Upper lobe of right lung (tissue), 1 donor: ENCODE measurements at regions not wholly inside any gene's neighbourhood (a gene's known extent, or its start where the extent isn't known, plus 50 kb on each side); places are given as distances from the start of the nearest gene placed in this dataset.

Experiments used
- ATAC-seq: fragments of 200-7000 bp; cut with Tn5 transposase; one replicate; pipeline ENCODE4 v1.9.1; 2020; ENCODE audit warnings: mild to moderate bottlenecking, moderate library complexity
- DNase-seq: peaks from one replicate; pipeline ENCODE4 v3.0.0-alpha.2; 2020
- H3K27ac ChIP-seq: fragments of 200-600 bp; one replicate; pipeline ENCODE4 v1.8.0; 2022
- H3K27me3 ChIP-seq: fragments of 200-600 bp; one replicate; pipeline ENCODE4 v1.8.0; 2022; ENCODE audit warnings: mild to moderate bottlenecking
- H3K36me3 ChIP-seq: fragments of 200-600 bp; one replicate; pipeline ENCODE4 v1.8.0; 2022
- H3K4me1 ChIP-seq: fragments of 200-600 bp; one replicate; pipeline ENCODE4 v1.8.0; 2022
- H3K4me3 ChIP-seq: fragments of 200-600 bp; one replicate; pipeline ENCODE4 v1.8.0; 2022; ENCODE audit warnings: mild to moderate bottlenecking
- H3K9me3 ChIP-seq: fragments of 200-600 bp; one replicate; pipeline ENCODE4 v1.8.0; 2022
- CTCF ChIP-seq: fragments of 200-600 bp; IDR thresholded peaks from one replicate; pipeline ENCODE4 v1.8.0; 2022; ENCODE audit warnings: antibody characterized with exemption
- intact Hi-C: fragments of 100-400 bp; cut with DNase I; formaldehyde crosslinking; loops from one replicate; pipeline ENCODE4 v1.11.0; 2022
- donor health status: DM: no; HTN: yes; CAD: no; lungs with severe emphysema.

GRCh38 chr20:39528436-39528835, 566.3 kb downstream of the DHX35 start:
- H3K27ac ChIP-seq: no peak overlapping the region
- intact Hi-C loops: no loop called here
- TF ChIP-seq CTCF: no peak
- H3K4me1 ChIP-seq: no peaks in the 10 kb centered on the region
- no peak for ATAC-seq
- no peaks in the 10 kb centered on the region for H3K9me3 ChIP-seq
- no peaks in the 10 kb centered on the region for H3K27me3 ChIP-seq
- H3K4me3 ChIP-seq: no peak overlapping the region
- H3K36me3 ChIP-seq: no peaks in the 10 kb centered on the region
- DNase-seq: no peak

GRCh38 chr20:39524371-39524911, 562.3 kb downstream of the DHX35 start:
- no peaks in the 10 kb centered on the region for H3K9me3 ChIP-seq
- H3K27me3 ChIP-seq: no peaks in the 10 kb centered on the region
- no peak overlapping the region for H3K4me3 ChIP-seq
- no peak for TF ChIP-seq CTCF
- intact Hi-C loops: no loop called here
- ATAC-seq (no peak), DNase-seq (no peak)
- H3K4me1 ChIP-seq: no peaks in the 10 kb centered on the region
- H3K36me3 ChIP-seq: no peaks in the 10 kb centered on the region
- no peak overlapping the region for H3K27ac ChIP-seq

- H3K27me3 ChIP-seq: no peaks in the 10 kb centered on the region
- no peak overlapping the region for H3K4me3 ChIP-seq
- TF ChIP-seq CTCF: no peak
- intact Hi-C loops: no loop called here
- DNase-seq (no peak), ATAC-seq (no peak)
- H3K9me3 ChIP-seq: no peaks in the 10 kb centered on the region
- no peaks in the 10 kb centered on the region for H3K36me3 ChIP-seq
- H3K4me1 ChIP-seq: no peaks in the 10 kb centered on the region
- no peak overlapping the region for H3K27ac ChIP-seq
Measured at GRCh38 chr20:39523405-39523804, 561.3 kb downstream of the DHX35 start.

GRCh38 chr20:39518654-39519053, 556.5 kb downstream of the DHX35 start:
- intact Hi-C loops: no loop called here

GRCh38 chr20:39516964-39517363, 554.8 kb downstream of the DHX35 start:
- Histone ChIP-seq H3K9me3 (no peaks in the 10 kb centered on the region), H3K4me1 (no peaks in the 10 kb centered on the region), H3K27me3 (no peaks in the 10 kb centered on the region), H3K4me3 (no peak overlapping the region), H3K27ac (no peak overlapping the region), H3K36me3 (no peaks in the 10 kb centered on the region)
- no peak for ATAC-seq
- DNase-seq: no peak
- TF ChIP-seq CTCF: no peak
- intact Hi-C loops: no loop called here

More at GRCh38 chr20:39518654-39519053, 556.5 kb downstream of the DHX35 start:
- Histone ChIP-seq H3K4me3 (no peak overlapping the region), H3K4me1 (no peaks in the 10 kb centered on the region), H3K27me3 (no peaks in the 10 kb centered on the region), H3K36me3 (no peaks in the 10 kb centered on the region), H3K27ac (no peak overlapping the region), H3K9me3 (no peaks in the 10 kb centered on the region)
- ATAC-seq (no peak), DNase-seq (no peak)
- no peak for TF ChIP-seq CTCF

GRCh38 chr20:39504710-39505094, 542.6 kb downstream of the DHX35 start:
- H3K27ac ChIP-seq: no peak overlapping the region
- H3K36me3 ChIP-seq: no peaks in the 10 kb centered on the region
- H3K4me1 ChIP-seq: no peaks in the 10 kb centered on the region
- DNase-seq (no peak), ATAC-seq (no peak)
- H3K4me3 ChIP-seq: no peak overlapping the region
- TF ChIP-seq CTCF: no peak
- no peaks in the 10 kb centered on the region for H3K27me3 ChIP-seq
- H3K9me3 ChIP-seq: no peaks in the 10 kb centered on the region
- intact Hi-C loops: no loop called here
